ENCODE measurements at regions not wholly inside any gene's neighbourhood (a gene's known extent, or its start where the extent isn't known, plus 50 kb on each side); places are given as distances from the start of the nearest gene placed in this dataset.

DNA sequence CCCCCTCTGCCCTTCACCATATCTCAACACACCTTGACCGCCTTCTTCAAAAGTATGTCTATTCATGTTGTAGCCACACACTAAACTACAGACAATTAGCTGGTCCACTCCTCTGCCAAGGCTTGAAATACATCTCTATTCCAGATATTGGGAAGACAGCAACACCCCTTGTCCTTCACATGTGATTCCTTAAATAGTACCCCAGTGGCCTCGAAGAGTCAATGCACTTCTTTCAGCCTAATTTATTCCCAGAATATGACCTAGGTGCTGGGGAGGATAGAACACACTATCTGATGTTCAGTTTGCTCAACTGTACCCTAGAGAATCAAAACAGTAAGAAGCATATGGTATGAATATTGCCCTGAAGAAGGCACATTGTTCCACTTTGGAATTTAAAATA, 82.4 kb upstream of the DACH1 start:
- no peak for TF ChIP-seq MYC (IDR thresholded peaks at IDR 0.05; ENCODE audit: low read depth, low read length)
- no peak for TF ChIP-seq CTCF (IDR thresholded peaks at IDR 0.05; ENCODE audit: low read depth, low read length)
